SK-N-SH (cell line): ENCODE measurements at regions not wholly inside any gene's neighbourhood (a gene's known extent, or its start where the extent isn't known, plus 50 kb on each side); places are given as distances from the start of the nearest gene placed in this dataset.

ENCODE experiments used
- CTCF ChIA-PET: fragments of 300-600, 350-600 bp; formaldehyde crosslinking; extraction: SDS; loops from one replicate; lab custom pipeline; 2021; lab: Yijun Ruan, JAX
- POLR2A ChIA-PET: fragments of 350-600 bp; sonication (Branson Sonifier 250); formaldehyde crosslinking; extraction: SDS; loops from one replicate; lab custom pipeline; 2020; ENCODE audit warnings: antibody characterized with exemption, inconsistent platforms; lab: Yijun Ruan, JAX
- DNase-seq: peaks from one replicate; pipeline ENCODE4 v3.0.0; 2012
- H2AFZ ChIP-seq: fragments of 200-600 bp; sonication (generic); 2 replicates; pipeline ENCODE4 v1.8.1; 2016; ENCODE audit warnings: antibody characterized with exemption, mild to moderate bottlenecking, low read depth
- H3F3A ChIP-seq: fragments of 200-600 bp; sonication (generic); replicated peaks from 2 replicates; pipeline ENCODE3; 2016; ENCODE audit warnings: antibody characterized with exemption, mild to moderate bottlenecking; ENCODE audit not compliant: insufficient read depth
- H3K27ac ChIP-seq, 2 experiments: fragments of 200-500 bp in 1 of 2; fragments of 200-600 bp in 1 of 2; sonication (Bioruptor generic) in 1 of 2; sonication (generic), shearing (Covaris generic) in 1 of 2; 2 replicates each; pipeline versions ENCODE4 v1.5.1 to v1.6.1; 2014 to 2016; ENCODE audit warnings: low read depth in 2 of 2, inconsistent platforms in 1 of 2, low read length in 1 of 2, mild to moderate bottlenecking in 1 of 2, mixed read lengths in 1 of 2
- H3K27me3 ChIP-seq: fragments of 200-600 bp; sonication (generic), shearing (Covaris generic); 2 replicates; pipeline ENCODE4 v1.6.1; 2016; ENCODE audit warnings: mixed run types; ENCODE audit not compliant: insufficient read depth
- H3K36me3 ChIP-seq, 2 experiments: fragments of 200-500 bp in 1 of 2; fragments of 200-600 bp in 1 of 2; sonication (Bioruptor generic) in 1 of 2; sonication (generic) in 1 of 2; replicated peaks in 1 of 2; 2 replicates each; pipeline versions ENCODE3 to v1.5.1; 2014 to 2016; ENCODE audit warnings: low read length in 1 of 2, mild to moderate bottlenecking in 1 of 2; ENCODE audit not compliant: insufficient read depth in 2 of 2, control insufficient read depth in 1 of 2
- H3K4me1 ChIP-seq, 2 experiments: fragments of 200-500 bp in 1 of 2; fragments of 200-600 bp in 1 of 2; sonication (Bioruptor generic) in 1 of 2; sonication (generic), shearing (Covaris generic) in 1 of 2; 2 replicates each; pipeline versions ENCODE4 v1.5.1 to v1.6.1; 2014 to 2016; ENCODE audit warnings: low read depth in 1 of 2, low read length in 1 of 2, mixed run types in 1 of 2; ENCODE audit not compliant: insufficient read depth in 2 of 2, control insufficient read depth in 1 of 2
- H3K4me2 ChIP-seq: fragments of 200-600 bp; sonication (generic), shearing (Covaris generic); 2 replicates; pipeline ENCODE4 v1.6.1; 2017; ENCODE audit warnings: mixed run types
- H3K4me3 ChIP-seq, 2 experiments: fragments of 200-500 bp in 1 of 2; fragments of 200-600 bp in 1 of 2; sonication (Bioruptor generic) in 1 of 2; sonication (generic), shearing (Covaris generic) in 1 of 2; 2 replicates each; pipeline versions ENCODE4 v1.5.1 to v1.8.1; 2014 to 2016; ENCODE audit warnings: low read depth in 2 of 2, inconsistent platforms in 1 of 2, low read length in 1 of 2, mild to moderate bottlenecking in 1 of 2, mixed read lengths in 1 of 2, moderate library complexity in 1 of 2
- H3K79me2 ChIP-seq: fragments of 200-600 bp; sonication (generic); 2 replicates; pipeline ENCODE4 v1.8.1; 2017; ENCODE audit warnings: mild to moderate bottlenecking; ENCODE audit not compliant: insufficient read depth
- H3K9ac ChIP-seq: fragments of 200-600 bp; sonication (generic); 2 replicates; pipeline ENCODE4 v1.6.1; 2017; ENCODE audit warnings: mixed run types
- H3K9me2 ChIP-seq: fragments of 200-600 bp; sonication (generic); 2 replicates; pipeline ENCODE4 v1.6.1; 2017; ENCODE audit warnings: mixed run types
- H3K9me3 ChIP-seq: fragments of 200-600 bp; sonication (generic); 2 replicates; pipeline ENCODE4 v1.6.1; 2017; ENCODE audit warnings: mixed run types, mild to moderate bottlenecking, moderate library complexity
- H4K20me1 ChIP-seq: fragments of 200-600 bp; sonication (generic); 2 replicates; pipeline ENCODE4 v1.6.1; 2017; ENCODE audit warnings: mild to moderate bottlenecking, mixed run types; ENCODE audit not compliant: insufficient read depth
- CHD2 ChIP-seq: fragments of 150-350 bp; IDR thresholded peaks from 2 replicates; pipeline ENCODE4 v1.6.1; 2018; ENCODE audit warnings: low read length; ENCODE audit not compliant: partially characterized antibody
- ELF1 ChIP-seq: IDR thresholded peaks from 2 replicates; pipeline ENCODE4 v1.4.0; 2012
- EP300 ChIP-seq, 2 experiments: IDR thresholded peaks; 2 replicates each; pipeline versions ENCODE4 v1.4.0 to v1.6.1; 2012; ENCODE audit warnings: borderline replicate concordance in 1 of 2, low read depth in 1 of 2, low read length in 1 of 2
- EZH2phosphoT487 ChIP-seq: fragments of 200-600 bp; sonication (generic); IDR thresholded peaks from 2 replicates; pipeline ENCODE4 v1.6.1; 2017; ENCODE audit warnings: low read depth, mixed run types, mild to moderate bottlenecking, antibody characterized with exemption, moderate library complexity, borderline replicate concordance
- FOSL2 ChIP-seq: IDR thresholded peaks from 2 replicates; pipeline ENCODE4 v1.4.0; 2012; ENCODE audit warnings: low read depth, mild to moderate bottlenecking, moderate library complexity, borderline replicate concordance
- GABPA ChIP-seq: IDR thresholded peaks from 2 replicates; pipeline ENCODE4 v1.4.0; 2012; ENCODE audit warnings: low read depth, mild to moderate bottlenecking
- MEF2A ChIP-seq: IDR thresholded peaks from 2 replicates; pipeline ENCODE4 v1.4.0; 2012; ENCODE audit warnings: low read depth, borderline replicate concordance
- MXI1 ChIP-seq: IDR thresholded peaks from 2 replicates; pipeline ENCODE4 v1.6.1; 2012; ENCODE audit warnings: mild to moderate bottlenecking, low read depth, low read length, improper control_type of control experiment
- POLR2AphosphoS5 ChIP-seq: IDR thresholded peaks from 2 replicates; pipeline ENCODE4 v1.6.1; 2012; ENCODE audit warnings: low read depth, low read length
- RCOR1 ChIP-seq: fragments of 150-350 bp; IDR thresholded peaks from 2 replicates; pipeline ENCODE4 v1.6.1; 2017; ENCODE audit warnings: antibody characterized with exemption, low read length
- RXRA ChIP-seq: IDR thresholded peaks from 2 replicates; pipeline ENCODE4 v1.4.0; 2012; ENCODE audit warnings: low read depth, mild to moderate bottlenecking, borderline replicate concordance
- SMC3 ChIP-seq: IDR thresholded peaks from 2 replicates; pipeline ENCODE4 v1.6.1; 2012; ENCODE audit warnings: low read depth, low read length, improper control_type of control experiment
- TAF1 ChIP-seq: IDR thresholded peaks from 2 replicates; pipeline ENCODE4 v1.6.1; 2012; ENCODE audit warnings: low read depth, mild to moderate bottlenecking, low read length, moderate library complexity, borderline replicate concordance
- TCF12 ChIP-seq: IDR thresholded peaks from 2 replicates; pipeline ENCODE4 v1.4.0; 2012
- TEAD4 ChIP-seq: IDR thresholded peaks from 2 replicates; pipeline ENCODE4 v1.4.0; 2012; ENCODE audit warnings: mild to moderate bottlenecking, borderline replicate concordance; ENCODE audit not compliant: insufficient read depth
- WGBS: methylation state at CpG from one replicate; pipeline ENCODE4 v1.1.6; 2017; ENCODE audit warnings: low lambda C conversion rate; 5-methylcytosine and 5-hydroxymethylcytosine counted together
- TF ChIP-seq, protein P1 (sequence below): IDR thresholded peaks from 2 replicates; pipeline ENCODE4 v1.4.0; 2012; ENCODE audit warnings: low read depth
- TF ChIP-seq, protein P2 (sequence below): IDR thresholded peaks from 2 replicates; pipeline ENCODE4 v1.6.1; 2012; ENCODE audit warnings: mild to moderate bottlenecking, low read depth, low read length, moderate library complexity
- TF ChIP-seq, protein P3 (sequence below): IDR thresholded peaks from 2 replicates; pipeline ENCODE4 v1.4.0; 2012; ENCODE audit warnings: low read depth, borderline replicate concordance
- TF ChIP-seq, protein P4 (sequence below): fragments of 200-600 bp; sonication (generic); IDR thresholded peaks from 2 replicates; pipeline ENCODE4 v1.6.1; 2017; ENCODE audit warnings: antibody characterized with exemption, mild to moderate bottlenecking, moderate library complexity

DNA sequence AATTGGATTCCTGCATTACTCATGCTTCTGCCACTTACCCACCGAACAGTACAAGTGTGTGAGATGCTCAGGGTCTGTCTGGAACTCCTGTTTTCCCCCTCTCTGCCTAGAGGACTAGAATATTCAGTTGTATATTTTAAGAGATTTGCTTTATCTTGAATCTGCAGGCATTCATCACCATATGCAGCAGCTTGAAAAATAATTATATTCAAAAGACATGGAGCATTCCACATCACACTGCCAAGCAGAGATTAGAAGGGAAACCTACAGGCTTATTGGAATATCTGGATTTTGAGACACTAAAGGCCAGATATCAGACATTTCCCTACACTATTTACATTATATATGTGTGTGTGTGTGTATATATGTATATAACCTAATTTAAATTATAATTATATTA is 382.8 kb upstream of the POM121L12 start:
- no peaks in the 10 kb centered on the region for H3K9me2 ChIP-seq
- no peaks in the 10 kb centered on the region for H3K79me2 ChIP-seq
- H3F3A ChIP-seq = no peaks in the 10 kb centered on the region
- ChIA-PET POLR2A (no interaction called here), CTCF (no interaction called here)
- H2AFZ ChIP-seq = no peak overlapping the region
- no peaks in the 10 kb centered on the region for H3K36me3 ChIP-seq
- TF ChIP-seq GABPA (no peak), CHD2 (no peak), ELF1 (no peak), SMC3 (no peak), MXI1 (no peak), MEF2A (no peak), RCOR1 (no peak), TEAD4 (no peak), POLR2AphosphoS5 (no peak), RXRA (no peak), FOSL2 (no peak), TCF12 (no peak), EZH2phosphoT487 (no peak), EP300 (IDR thresholded peaks at IDR 0.05; ENCODE audit: borderline replicate concordance in 1 of 2, low read depth in 1 of 2, low read length in 1 of 2) (no peak), TAF1 (no peak)
- TF ChIP-seq, protein P1, sequence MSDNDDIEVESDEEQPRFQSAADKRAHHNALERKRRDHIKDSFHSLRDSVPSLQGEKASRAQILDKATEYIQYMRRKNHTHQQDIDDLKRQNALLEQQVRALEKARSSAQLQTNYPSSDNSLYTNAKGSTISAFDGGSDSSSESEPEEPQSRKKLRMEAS = no peak
- TF ChIP-seq, protein P2, sequence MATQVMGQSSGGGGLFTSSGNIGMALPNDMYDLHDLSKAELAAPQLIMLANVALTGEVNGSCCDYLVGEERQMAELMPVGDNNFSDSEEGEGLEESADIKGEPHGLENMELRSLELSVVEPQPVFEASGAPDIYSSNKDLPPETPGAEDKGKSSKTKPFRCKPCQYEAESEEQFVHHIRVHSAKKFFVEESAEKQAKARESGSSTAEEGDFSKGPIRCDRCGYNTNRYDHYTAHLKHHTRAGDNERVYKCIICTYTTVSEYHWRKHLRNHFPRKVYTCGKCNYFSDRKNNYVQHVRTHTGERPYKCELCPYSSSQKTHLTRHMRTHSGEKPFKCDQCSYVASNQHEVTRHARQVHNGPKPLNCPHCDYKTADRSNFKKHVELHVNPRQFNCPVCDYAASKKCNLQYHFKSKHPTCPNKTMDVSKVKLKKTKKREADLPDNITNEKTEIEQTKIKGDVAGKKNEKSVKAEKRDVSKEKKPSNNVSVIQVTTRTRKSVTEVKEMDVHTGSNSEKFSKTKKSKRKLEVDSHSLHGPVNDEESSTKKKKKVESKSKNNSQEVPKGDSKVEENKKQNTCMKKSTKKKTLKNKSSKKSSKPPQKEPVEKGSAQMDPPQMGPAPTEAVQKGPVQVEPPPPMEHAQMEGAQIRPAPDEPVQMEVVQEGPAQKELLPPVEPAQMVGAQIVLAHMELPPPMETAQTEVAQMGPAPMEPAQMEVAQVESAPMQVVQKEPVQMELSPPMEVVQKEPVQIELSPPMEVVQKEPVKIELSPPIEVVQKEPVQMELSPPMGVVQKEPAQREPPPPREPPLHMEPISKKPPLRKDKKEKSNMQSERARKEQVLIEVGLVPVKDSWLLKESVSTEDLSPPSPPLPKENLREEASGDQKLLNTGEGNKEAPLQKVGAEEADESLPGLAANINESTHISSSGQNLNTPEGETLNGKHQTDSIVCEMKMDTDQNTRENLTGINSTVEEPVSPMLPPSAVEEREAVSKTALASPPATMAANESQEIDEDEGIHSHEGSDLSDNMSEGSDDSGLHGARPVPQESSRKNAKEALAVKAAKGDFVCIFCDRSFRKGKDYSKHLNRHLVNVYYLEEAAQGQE = no peak
- TF ChIP-seq, protein P3, sequence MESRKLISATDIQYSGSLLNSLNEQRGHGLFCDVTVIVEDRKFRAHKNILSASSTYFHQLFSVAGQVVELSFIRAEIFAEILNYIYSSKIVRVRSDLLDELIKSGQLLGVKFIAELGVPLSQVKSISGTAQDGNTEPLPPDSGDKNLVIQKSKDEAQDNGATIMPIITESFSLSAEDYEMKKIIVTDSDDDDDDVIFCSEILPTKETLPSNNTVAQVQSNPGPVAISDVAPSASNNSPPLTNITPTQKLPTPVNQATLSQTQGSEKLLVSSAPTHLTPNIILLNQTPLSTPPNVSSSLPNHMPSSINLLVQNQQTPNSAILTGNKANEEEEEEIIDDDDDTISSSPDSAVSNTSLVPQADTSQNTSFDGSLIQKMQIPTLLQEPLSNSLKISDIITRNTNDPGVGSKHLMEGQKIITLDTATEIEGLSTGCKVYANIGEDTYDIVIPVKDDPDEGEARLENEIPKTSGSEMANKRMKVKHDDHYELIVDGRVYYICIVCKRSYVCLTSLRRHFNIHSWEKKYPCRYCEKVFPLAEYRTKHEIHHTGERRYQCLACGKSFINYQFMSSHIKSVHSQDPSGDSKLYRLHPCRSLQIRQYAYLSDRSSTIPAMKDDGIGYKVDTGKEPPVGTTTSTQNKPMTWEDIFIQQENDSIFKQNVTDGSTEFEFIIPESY = no peak
- TF ChIP-seq, protein P4, sequence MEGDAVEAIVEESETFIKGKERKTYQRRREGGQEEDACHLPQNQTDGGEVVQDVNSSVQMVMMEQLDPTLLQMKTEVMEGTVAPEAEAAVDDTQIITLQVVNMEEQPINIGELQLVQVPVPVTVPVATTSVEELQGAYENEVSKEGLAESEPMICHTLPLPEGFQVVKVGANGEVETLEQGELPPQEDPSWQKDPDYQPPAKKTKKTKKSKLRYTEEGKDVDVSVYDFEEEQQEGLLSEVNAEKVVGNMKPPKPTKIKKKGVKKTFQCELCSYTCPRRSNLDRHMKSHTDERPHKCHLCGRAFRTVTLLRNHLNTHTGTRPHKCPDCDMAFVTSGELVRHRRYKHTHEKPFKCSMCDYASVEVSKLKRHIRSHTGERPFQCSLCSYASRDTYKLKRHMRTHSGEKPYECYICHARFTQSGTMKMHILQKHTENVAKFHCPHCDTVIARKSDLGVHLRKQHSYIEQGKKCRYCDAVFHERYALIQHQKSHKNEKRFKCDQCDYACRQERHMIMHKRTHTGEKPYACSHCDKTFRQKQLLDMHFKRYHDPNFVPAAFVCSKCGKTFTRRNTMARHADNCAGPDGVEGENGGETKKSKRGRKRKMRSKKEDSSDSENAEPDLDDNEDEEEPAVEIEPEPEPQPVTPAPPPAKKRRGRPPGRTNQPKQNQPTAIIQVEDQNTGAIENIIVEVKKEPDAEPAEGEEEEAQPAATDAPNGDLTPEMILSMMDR = no peak
- DNase-seq = no peak
- H3K4me2 ChIP-seq = no peak overlapping the region
- H3K4me1 ChIP-seq = no peaks in the 10 kb centered on the region
- no peak overlapping the region for H3K9ac ChIP-seq
- H3K27ac ChIP-seq = no peak overlapping the region
- H3K27me3 ChIP-seq = no peaks in the 10 kb centered on the region
- 14% methylated on average over 1 of the region's 1 CpG for WGBS
- peaks cover 9% of the 10 kb centered on the region; the same call in 1 of the 2 replicates for H3K9me3 ChIP-seq
- no peak overlapping the region for H3K4me3 ChIP-seq
- H4K20me1 ChIP-seq = no peaks in the 10 kb centered on the region
